Gastrocnemius medialis (tissue), 4 donors: ENCODE measurements at regions not wholly inside any gene's neighbourhood (a gene's known extent, or its start where the extent isn't known, plus 50 kb on each side); places are given as distances from the start of the nearest gene placed in this dataset.

ENCODE experiments used
- POLR2A ChIP-seq, 2 donors: fragments of 450-650 bp; IDR thresholded peaks; one replicate each; pipeline ENCODE4 v1.6.1; 2017; ENCODE audit warnings: antibody characterized with exemption in 2 of 2, mild to moderate bottlenecking in 2 of 2, moderate library complexity in 2 of 2
- TF ChIP-seq, protein P1 (sequence below), 5 experiments: fragments of 450-650 bp in 3 of 5; fragments of 200-600 bp in 2 of 5; sonication (generic) in 2 of 5; IDR thresholded peaks in 4 of 5; conservative IDR thresholded peaks in 1 of 5; 1 replicate in 4 of 5; 2 replicates in 1 of 5; pipeline ENCODE4 v1.5.1; 2016 to 2019; ENCODE audit warnings: antibody characterized with exemption in 5 of 5, mild to moderate bottlenecking in 3 of 5, moderate library complexity in 3 of 5

- no peak for TF ChIP-seq POLR2A (IDR thresholded peaks at IDR 0.05)
- TF ChIP-seq, protein P1, sequence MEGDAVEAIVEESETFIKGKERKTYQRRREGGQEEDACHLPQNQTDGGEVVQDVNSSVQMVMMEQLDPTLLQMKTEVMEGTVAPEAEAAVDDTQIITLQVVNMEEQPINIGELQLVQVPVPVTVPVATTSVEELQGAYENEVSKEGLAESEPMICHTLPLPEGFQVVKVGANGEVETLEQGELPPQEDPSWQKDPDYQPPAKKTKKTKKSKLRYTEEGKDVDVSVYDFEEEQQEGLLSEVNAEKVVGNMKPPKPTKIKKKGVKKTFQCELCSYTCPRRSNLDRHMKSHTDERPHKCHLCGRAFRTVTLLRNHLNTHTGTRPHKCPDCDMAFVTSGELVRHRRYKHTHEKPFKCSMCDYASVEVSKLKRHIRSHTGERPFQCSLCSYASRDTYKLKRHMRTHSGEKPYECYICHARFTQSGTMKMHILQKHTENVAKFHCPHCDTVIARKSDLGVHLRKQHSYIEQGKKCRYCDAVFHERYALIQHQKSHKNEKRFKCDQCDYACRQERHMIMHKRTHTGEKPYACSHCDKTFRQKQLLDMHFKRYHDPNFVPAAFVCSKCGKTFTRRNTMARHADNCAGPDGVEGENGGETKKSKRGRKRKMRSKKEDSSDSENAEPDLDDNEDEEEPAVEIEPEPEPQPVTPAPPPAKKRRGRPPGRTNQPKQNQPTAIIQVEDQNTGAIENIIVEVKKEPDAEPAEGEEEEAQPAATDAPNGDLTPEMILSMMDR (IDR thresholded peaks at IDR 0.05 in 4 of 5, conservative IDR thresholded peaks at IDR 0.05 in 1 of 5): no peak
Observed at GRCh38 chr7:26546508-26547053, 254.9 kb downstream of the SNX10 start.
